22Rv1 (cell line): ENCODE measurements at regions not wholly inside any gene's neighbourhood (a gene's known extent, or its start where the extent isn't known, plus 50 kb on each side); places are given as distances from the start of the nearest gene placed in this dataset.

Experiments used
- H3K27ac ChIP-seq: fragments of 450-650 bp; 2 replicates; pipeline ENCODE4 v1.5.1; 2017
- CTCF ChIP-seq: fragments of 450-650 bp; IDR thresholded peaks from 2 replicates; pipeline ENCODE4 v1.5.1; 2017; ENCODE audit warnings: mild to moderate bottlenecking
- ZFX ChIP-seq: fragments of 450-650 bp; IDR thresholded peaks from 2 replicates; pipeline ENCODE4 v1.6.1; 2017; ENCODE audit warnings: antibody characterized with exemption, borderline replicate concordance

DNA sequence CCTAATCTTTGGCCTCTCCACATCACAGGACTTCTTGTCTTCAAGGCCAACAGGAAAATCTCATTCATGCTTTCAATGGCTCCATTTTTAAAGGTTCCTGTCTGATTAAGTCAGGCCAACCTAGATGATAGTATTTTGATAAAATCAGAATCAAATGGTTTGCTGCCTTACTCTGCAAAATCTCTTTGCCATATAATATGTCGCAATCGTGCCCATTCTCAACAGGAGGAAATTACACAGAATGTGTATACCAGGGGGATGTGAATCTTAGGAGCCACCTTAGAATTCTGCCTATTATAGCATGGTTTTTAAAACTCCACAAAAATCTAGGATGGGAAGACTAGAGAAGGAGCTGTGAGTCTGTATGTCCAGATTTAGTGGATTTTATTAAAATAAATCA lies 612.9 kb upstream of the MAN1A1 start:
- no peak overlapping the region for H3K27ac ChIP-seq
- TF ChIP-seq CTCF, result no peak
- no peak for TF ChIP-seq ZFX

- TF ChIP-seq ZFX, result no peak
- TF ChIP-seq CTCF, result no peak
- no peak overlapping the region for H3K27ac ChIP-seq
These were observed 611.9 kb upstream of the MAN1A1 start for GRCh38 chr6:119961450-119961849.

GRCh38 chr6:119960456-119960855 lies 610.9 kb upstream of the MAN1A1 start:
- no peak overlapping the region for H3K27ac ChIP-seq
- TF ChIP-seq CTCF (no peak), ZFX (no peak)

GRCh38 chr6:119960036-119960435 lies 610.5 kb upstream of the MAN1A1 start:
- TF ChIP-seq CTCF (no peak), ZFX (no peak)
- H3K27ac ChIP-seq, result no peak overlapping the region

DNA sequence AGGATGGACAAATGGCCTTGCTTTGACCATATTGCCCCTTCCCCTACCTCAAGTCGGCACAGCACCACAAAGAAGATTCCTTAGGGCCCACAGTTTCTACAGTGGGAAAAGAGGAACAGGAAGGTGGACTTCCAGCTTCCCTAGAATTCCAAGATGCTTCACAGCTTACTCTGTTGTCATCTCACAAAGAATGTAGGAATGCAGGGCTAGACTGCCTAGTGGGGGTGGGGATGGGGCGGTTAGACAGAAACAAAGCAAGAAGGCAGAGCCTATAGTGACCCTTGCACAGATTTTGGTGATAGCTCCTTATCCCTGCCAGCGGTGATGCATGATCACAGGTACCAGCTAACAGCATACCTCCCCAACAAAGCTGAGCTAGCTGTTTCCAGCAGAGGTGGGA lies 607.6 kb upstream of the MAN1A1 start:
- H3K27ac ChIP-seq, result no peak overlapping the region
- no peak for TF ChIP-seq CTCF
- no peak for TF ChIP-seq ZFX

DNA sequence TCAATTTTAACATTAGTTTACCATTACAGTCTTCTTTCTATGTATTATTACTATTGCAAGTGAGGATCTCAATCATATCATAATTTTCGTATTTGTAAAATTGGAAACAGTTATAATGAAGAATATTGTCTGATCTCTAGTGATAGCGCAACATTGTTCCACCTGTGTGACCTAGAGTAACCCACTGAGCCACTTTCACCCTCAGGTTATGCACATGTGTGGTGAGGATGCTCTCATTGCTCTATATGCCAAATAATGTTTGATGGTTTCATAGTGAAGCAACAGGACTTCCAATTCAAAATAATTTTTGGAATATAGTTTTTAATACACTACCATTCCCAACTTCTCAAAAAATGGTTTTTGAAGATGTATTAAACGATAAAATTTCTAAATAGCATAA lies 603.1 kb upstream of the MAN1A1 start:
- TF ChIP-seq CTCF (no peak), ZFX (no peak)
- no peak overlapping the region for H3K27ac ChIP-seq

DNA sequence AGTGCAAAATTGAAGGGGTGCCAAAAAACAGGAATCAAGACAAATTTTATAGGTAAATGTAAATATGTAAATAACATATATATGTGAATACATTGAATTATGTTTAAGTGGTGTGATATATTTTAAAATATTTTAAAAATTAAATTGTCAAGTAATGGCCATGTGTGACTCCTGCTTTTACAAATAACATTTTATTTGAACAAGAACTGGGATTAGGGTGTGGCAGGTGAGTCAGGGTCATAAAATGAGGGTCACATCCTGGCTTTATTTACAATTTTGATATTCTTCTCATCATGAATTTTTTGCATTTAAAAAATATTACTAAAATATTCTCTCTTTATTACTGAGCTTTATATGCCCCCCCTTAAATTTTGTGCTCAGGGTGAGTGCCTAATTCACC lies 601.1 kb upstream of the MAN1A1 start:
- TF ChIP-seq CTCF, result no peak
- TF ChIP-seq ZFX, result no peak
- no peak overlapping the region for H3K27ac ChIP-seq
